Naive thymus-derived CD4-positive, alpha-beta T cell (primary cell): ENCODE measurements at regions not wholly inside any gene's neighbourhood (a gene's known extent, or its start where the extent isn't known, plus 50 kb on each side); places are given as distances from the start of the nearest gene placed in this dataset.

ENCODE experiments used
- ATAC-seq: fragments of 150-1000 bp; cut with Tn5 transposase; 2 replicates; pipeline ENCODE4 v1.10.0; 2021; ENCODE audit warnings: mild to moderate bottlenecking, moderate library complexity
- CTCF ChIA-PET: fragments of 350-600 bp; sonication (Branson Sonifier 250); formaldehyde crosslinking; loops from one replicate; lab custom pipeline; 2021; ENCODE audit warnings: antibody characterized with exemption; lab: Charles Lee
- POLR2A ChIA-PET: fragments of 350-600 bp; sonication (Branson Sonifier 250); formaldehyde crosslinking; loops from one replicate; lab custom pipeline; 2021; ENCODE audit warnings: antibody characterized with exemption, inconsistent platforms; lab: Charles Lee
- DNase-seq, 9 donors: peaks; one replicate each; pipeline versions ENCODE4 v3.0.0 to v3.0.0-alpha.2; 2020 to 2022; ENCODE audit warnings: mixed read lengths in 1 of 9
- H3K27ac ChIP-seq: one replicate; pipeline ENCODE4 v1.7.0; 2013; ENCODE audit warnings: mild to moderate bottlenecking, low read depth, low read length, moderate library complexity
- H3K27me3 ChIP-seq, 2 donors: one replicate each; pipeline ENCODE4 v1.7.0; 2013; ENCODE audit warnings: low read length in 2 of 2, mild to moderate bottlenecking in 2 of 2, moderate library complexity in 2 of 2; ENCODE audit not compliant: control insufficient read depth in 2 of 2, insufficient read depth in 2 of 2
- H3K36me3 ChIP-seq, 3 experiments: 1 replicate in 2 of 3; 2 replicates in 1 of 3; pipeline ENCODE4 v1.7.0; 2013; ENCODE audit warnings: low read length in 3 of 3, mild to moderate bottlenecking in 3 of 3, moderate library complexity in 1 of 3; ENCODE audit not compliant: insufficient read depth in 3 of 3, control insufficient read depth in 2 of 3
- H3K4me1 ChIP-seq, 2 donors: one replicate each; pipeline ENCODE4 v1.7.0; 2013; ENCODE audit warnings: low read length in 2 of 2, mild to moderate bottlenecking in 2 of 2, moderate library complexity in 1 of 2; ENCODE audit not compliant: control insufficient read depth in 2 of 2, insufficient read depth in 2 of 2
- H3K4me3 ChIP-seq: 2 replicates; pipeline ENCODE4 v1.7.0; 2013; ENCODE audit warnings: mild to moderate bottlenecking, low read length
- H3K9me3 ChIP-seq, 3 experiments: 1 replicate in 2 of 3; 2 replicates in 1 of 3; pipeline ENCODE4 v1.7.0; 2013; ENCODE audit warnings: low read length in 3 of 3; ENCODE audit not compliant: control insufficient read depth in 2 of 3
- H3K27ac Mint-ChIP-seq, 9 donors: one replicate each; pipeline ENCODE4 v1.8.0; 2020 to 2022; ENCODE audit warnings: mixed read lengths in 9 of 9, mild to moderate bottlenecking in 8 of 9, moderate library complexity in 5 of 9, inconsistent platforms in 2 of 9
- H3K27me3 Mint-ChIP-seq, 5 donors: one replicate each; pipeline ENCODE4 v1.8.0; 2021 to 2022; ENCODE audit warnings: mixed read lengths in 5 of 5, mild to moderate bottlenecking in 1 of 5
- H3K36me3 Mint-ChIP-seq, 5 donors: one replicate each; pipeline ENCODE4 v1.8.0; 2020 to 2022; ENCODE audit warnings: mixed read lengths in 5 of 5, mild to moderate bottlenecking in 3 of 5, inconsistent platforms in 1 of 5
- H3K4me1 Mint-ChIP-seq, 7 donors: one replicate each; pipeline ENCODE4 v1.8.0; 2020 to 2022; ENCODE audit warnings: mixed read lengths in 7 of 7, mild to moderate bottlenecking in 3 of 7, inconsistent platforms in 1 of 7
- H3K4me3 Mint-ChIP-seq, 10 donors: one replicate each; pipeline ENCODE4 v1.8.0; 2020 to 2022; ENCODE audit warnings: mild to moderate bottlenecking in 10 of 10, mixed read lengths in 10 of 10, moderate library complexity in 6 of 10, inconsistent platforms in 2 of 10
- H3K9me3 Mint-ChIP-seq, 11 donors: one replicate each; pipeline ENCODE4 v1.8.0; 2020 to 2022; ENCODE audit warnings: mixed read lengths in 11 of 11, mild to moderate bottlenecking in 4 of 11, inconsistent platforms in 1 of 11, moderate library complexity in 1 of 11
- intact Hi-C, 2 donors: fragments of 100-400 bp; cut with micrococcal nuclease; formaldehyde crosslinking; loops; one replicate each; pipeline ENCODE4 v1.15.1; 2023

DNA sequence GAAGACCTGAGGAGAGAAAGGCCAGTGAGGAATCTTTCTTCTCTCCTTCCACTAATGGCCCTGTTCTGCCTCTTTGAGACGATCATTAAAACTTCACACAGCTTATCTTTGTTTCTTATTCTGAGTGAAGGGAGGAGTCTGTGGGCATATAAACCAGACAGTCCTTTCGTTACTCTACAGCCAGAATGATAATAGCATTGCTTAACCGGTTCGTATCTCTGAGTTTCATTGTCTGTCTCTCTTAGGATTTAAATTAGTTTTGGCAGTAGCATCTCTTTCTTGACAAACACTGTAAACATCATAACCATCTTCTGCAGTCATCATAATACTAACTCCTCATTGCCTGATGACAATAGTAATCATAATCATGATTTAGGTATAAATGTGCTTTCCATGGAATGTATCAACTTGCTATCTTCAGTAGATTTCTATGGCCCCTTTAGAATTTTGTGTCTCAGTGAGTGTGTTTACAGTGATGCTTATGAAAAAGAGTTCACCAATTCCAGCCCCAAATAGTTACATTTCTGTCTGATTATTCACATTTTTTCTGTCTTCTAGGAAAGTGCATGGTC, 618.8 kb upstream of the KLF4 start:
- Histone ChIP-seq H3K27ac (no peak overlapping the region), H3K27me3 (no peaks in the 10 kb centered on the region), H3K4me3 (no peak overlapping the region), H3K9me3 (no peaks in the 10 kb centered on the region), H3K4me1 (no peaks in the 10 kb centered on the region), H3K36me3 (no peaks in the 10 kb centered on the region)
- H3K36me3 Mint-ChIP-seq = no peaks in the 10 kb centered on the region
- H3K4me3 Mint-ChIP-seq = no peak overlapping the region
- intact Hi-C loops = no loop called here
- peaks cover 0 to 7% (median 2%) of the 10 kb centered on the region in 11 donors for H3K9me3 Mint-ChIP-seq
- no peaks in the 10 kb centered on the region for H3K4me1 Mint-ChIP-seq
- no peak for ATAC-seq
- no peaks in the 10 kb centered on the region for H3K27me3 Mint-ChIP-seq
- H3K27ac Mint-ChIP-seq = no peak overlapping the region
- DNase-seq = no peak
- CTCF ChIA-PET = no interaction called here
- POLR2A ChIA-PET = no interaction called here

DNA sequence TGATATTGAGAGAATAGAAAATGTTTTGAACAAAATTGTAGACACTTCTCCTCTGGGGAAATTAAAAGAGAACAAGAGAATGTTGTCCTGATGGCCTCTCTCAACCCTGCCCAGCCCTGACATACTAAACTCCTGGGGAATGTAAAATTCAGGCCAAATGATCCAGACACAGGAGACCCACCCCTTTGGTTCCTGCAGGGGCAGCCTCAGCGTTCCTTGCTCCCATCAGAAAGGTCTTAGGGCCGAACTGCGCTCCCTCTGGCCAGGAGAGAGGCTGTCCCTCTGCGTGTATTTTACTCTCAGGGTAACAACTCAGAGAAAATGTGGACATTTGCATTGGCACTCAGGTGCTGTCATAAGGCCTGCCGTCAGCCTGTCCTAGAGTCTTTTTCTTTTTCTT, 616.3 kb upstream of the KLF4 start:
- Mint-ChIP-seq H3K27ac (no peak overlapping the region), H3K4me1 (no peaks in the 10 kb centered on the region), H3K36me3 (no peaks in the 10 kb centered on the region), H3K4me3 (no peak overlapping the region), H3K27me3 (peaks cover 0 to 10% (median 1%) of the 10 kb centered on the region in 5 donors), H3K9me3 (peaks cover 0 to 7% (median 0%) of the 10 kb centered on the region in 11 donors)
- no peaks in the 10 kb centered on the region for H3K36me3 ChIP-seq
- no peak for ATAC-seq
- H3K27ac ChIP-seq = no peak overlapping the region
- no peaks in the 10 kb centered on the region for H3K27me3 ChIP-seq
- POLR2A ChIA-PET = no interaction called here
- H3K9me3 ChIP-seq = no peaks in the 10 kb centered on the region
- no peaks in the 10 kb centered on the region for H3K4me1 ChIP-seq
- intact Hi-C loops = no loop called here
- no peak overlapping the region for H3K4me3 ChIP-seq
- DNase-seq = no peak
- CTCF ChIA-PET = no interaction called here

DNA sequence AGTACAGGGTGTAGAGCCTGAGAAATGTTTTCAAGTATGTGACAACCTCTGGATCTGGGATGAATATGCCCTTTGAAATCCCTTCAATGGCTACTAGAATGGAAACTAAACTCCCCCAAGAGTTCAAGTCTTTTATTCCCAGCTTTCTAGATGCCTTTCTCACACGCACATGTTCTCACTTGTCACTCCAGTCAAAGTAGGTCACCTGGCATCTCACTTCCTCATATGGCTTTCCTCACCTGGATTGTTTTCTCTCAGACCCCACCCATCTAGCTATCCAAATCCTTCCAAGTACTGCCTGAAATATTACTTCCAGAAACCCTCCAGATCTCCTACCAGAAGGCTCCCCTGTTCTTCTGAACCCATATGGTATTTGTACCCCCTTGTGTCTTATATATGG, 615.4 kb upstream of the KLF4 start:
- H3K27me3 Mint-ChIP-seq = peaks cover 0 to 10% (median 4%) of the 10 kb centered on the region in 5 donors
- no peaks in the 10 kb centered on the region for H3K9me3 ChIP-seq
- DNase-seq (no peak), ATAC-seq (no peak)
- no peaks in the 10 kb centered on the region for H3K36me3 ChIP-seq
- no peak overlapping the region for H3K4me3 ChIP-seq
- H3K36me3 Mint-ChIP-seq = no peaks in the 10 kb centered on the region
- no peak overlapping the region for H3K4me3 Mint-ChIP-seq
- no peaks in the 10 kb centered on the region for H3K4me1 ChIP-seq
- H3K4me1 Mint-ChIP-seq = no peaks in the 10 kb centered on the region
- H3K9me3 Mint-ChIP-seq = peaks cover 0 to 10% (median 0%) of the 10 kb centered on the region in 11 donors
- CTCF ChIA-PET = no interaction called here
- intact Hi-C loops = no loop called here
- no peak overlapping the region for H3K27ac Mint-ChIP-seq
- POLR2A ChIA-PET = no interaction called here
- H3K27me3 ChIP-seq = no peaks in the 10 kb centered on the region
- no peak overlapping the region for H3K27ac ChIP-seq

- no peak overlapping the region for H3K4me3 Mint-ChIP-seq
- CTCF ChIA-PET = no interaction called here
- H3K27me3 Mint-ChIP-seq = peaks cover 0 to 10% (median 4%) of the 10 kb centered on the region in 5 donors
- peaks cover 0 to 10% (median 0%) of the 10 kb centered on the region in 11 donors for H3K9me3 Mint-ChIP-seq
- no peaks in the 10 kb centered on the region for H3K36me3 Mint-ChIP-seq
- no peaks in the 10 kb centered on the region for H3K27me3 ChIP-seq
- ATAC-seq (no peak), DNase-seq (no peak)
- H3K9me3 ChIP-seq = no peaks in the 10 kb centered on the region
- no peak overlapping the region for H3K4me3 ChIP-seq
- no peaks in the 10 kb centered on the region for H3K4me1 Mint-ChIP-seq
- no peaks in the 10 kb centered on the region for H3K36me3 ChIP-seq
- no peak overlapping the region for H3K27ac ChIP-seq
- H3K27ac Mint-ChIP-seq = no peak overlapping the region
- POLR2A ChIA-PET = no interaction called here
- no peaks in the 10 kb centered on the region for H3K4me1 ChIP-seq
- intact Hi-C loops = no loop called here
These were observed 613.6 kb upstream of the KLF4 start for GRCh38 chr9:108103046-108103693.

GRCh38 chr9:108101410-108101809, 611.8 kb upstream of the KLF4 start:
- intact Hi-C loops = no loop called here
- no peak overlapping the region for H3K27ac Mint-ChIP-seq
- Histone ChIP-seq H3K4me1 (no peaks in the 10 kb centered on the region), H3K27ac (no peak overlapping the region), H3K36me3 (no peaks in the 10 kb centered on the region), H3K4me3 (no peak overlapping the region), H3K9me3 (no peaks in the 10 kb centered on the region), H3K27me3 (no peaks in the 10 kb centered on the region)
- no peak overlapping the region for H3K4me3 Mint-ChIP-seq
- no peaks in the 10 kb centered on the region for H3K36me3 Mint-ChIP-seq
- ATAC-seq (no peak), DNase-seq (no peak)
- ChIA-PET POLR2A (no interaction called here), CTCF (no interaction called here)
- peaks cover 0 to 10% (median 4%) of the 10 kb centered on the region in 5 donors for H3K27me3 Mint-ChIP-seq
- peaks cover 0 to 10% (median 3%) of the 10 kb centered on the region in 11 donors for H3K9me3 Mint-ChIP-seq
- no peaks in the 10 kb centered on the region for H3K4me1 Mint-ChIP-seq

DNA sequence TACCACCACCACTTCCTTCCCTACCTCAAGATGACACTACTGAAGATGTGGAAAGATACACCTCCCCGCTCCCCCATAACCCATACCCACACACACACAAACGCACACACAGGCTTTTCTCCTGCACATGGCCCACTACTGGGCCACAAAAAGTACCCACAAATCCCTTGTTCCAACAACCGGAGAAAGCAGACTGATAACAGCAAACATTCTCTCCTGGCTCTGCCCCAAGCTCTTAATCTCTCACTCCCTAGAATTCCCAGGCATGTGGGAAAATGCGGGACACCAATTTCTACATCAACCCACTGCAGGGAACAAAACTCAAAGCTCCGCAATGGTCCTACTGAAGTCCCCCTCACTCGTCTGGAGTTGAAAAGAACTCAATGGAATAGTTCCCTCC, 611.0 kb upstream of the KLF4 start:
- Mint-ChIP-seq H3K27ac (no peak overlapping the region), H3K4me1 (no peaks in the 10 kb centered on the region), H3K4me3 (no peak overlapping the region), H3K36me3 (no peaks in the 10 kb centered on the region), H3K9me3 (peaks cover 0 to 10% (median 3%) of the 10 kb centered on the region in 11 donors), H3K27me3 (peaks cover 0 to 10% (median 4%) of the 10 kb centered on the region in 5 donors)
- ChIA-PET CTCF (no interaction called here), POLR2A (no interaction called here)
- Histone ChIP-seq H3K9me3 (no peaks in the 10 kb centered on the region), H3K36me3 (no peaks in the 10 kb centered on the region), H3K4me1 (no peaks in the 10 kb centered on the region), H3K27me3 (no peaks in the 10 kb centered on the region), H3K27ac (no peak overlapping the region), H3K4me3 (no peak overlapping the region)
- DNase-seq = no peak
- intact Hi-C loops = no loop called here
- no peak for ATAC-seq

DNA sequence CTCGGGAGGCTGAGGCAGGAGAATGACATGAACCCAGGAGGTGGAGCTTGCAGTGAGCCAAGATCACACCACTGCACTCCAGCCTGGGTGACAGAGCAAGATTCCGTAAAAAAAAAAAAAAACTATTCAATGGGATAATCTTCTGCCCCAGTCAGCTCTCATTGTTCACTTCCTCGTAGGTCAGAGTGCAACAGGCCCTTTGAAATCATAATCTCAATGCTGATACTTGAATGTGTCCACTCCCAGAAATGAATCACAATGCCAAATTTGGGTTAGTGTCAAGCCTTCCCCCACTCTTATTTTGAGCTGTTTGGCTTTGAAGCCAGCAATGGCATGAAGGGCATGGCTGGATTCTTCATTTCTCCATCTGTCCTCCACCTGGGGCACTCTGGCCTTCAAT, 610.3 kb upstream of the KLF4 start:
- Histone ChIP-seq H3K27ac (no peak overlapping the region), H3K9me3 (no peaks in the 10 kb centered on the region), H3K27me3 (no peaks in the 10 kb centered on the region), H3K4me3 (no peak overlapping the region), H3K36me3 (no peaks in the 10 kb centered on the region), H3K4me1 (no peaks in the 10 kb centered on the region)
- H3K27me3 Mint-ChIP-seq = peaks cover 0 to 10% (median 4%) of the 10 kb centered on the region in 5 donors
- no peaks in the 10 kb centered on the region for H3K36me3 Mint-ChIP-seq
- ChIA-PET CTCF (no interaction called here), POLR2A (no interaction called here)
- no peak overlapping the region for H3K4me3 Mint-ChIP-seq
- DNase-seq (no peak), ATAC-seq (no peak)
- H3K4me1 Mint-ChIP-seq = no peaks in the 10 kb centered on the region
- H3K9me3 Mint-ChIP-seq = peaks cover 0 to 10% (median 3%) of the 10 kb centered on the region in 11 donors
- intact Hi-C loops = no loop called here
- no peak overlapping the region for H3K27ac Mint-ChIP-seq
